Left ventricle myocardium superior (tissue), 1 donor: ENCODE measurements at regions not wholly inside any gene's neighbourhood (a gene's known extent, or its start where the extent isn't known, plus 50 kb on each side); places are given as distances from the start of the nearest gene placed in this dataset.
"Not testable (repeated sequence)": the region's sequence is repeated elsewhere in the genome, so short reads cannot be mapped to it uniquely, and the experiment has no call there.

ENCODE experiments used
- ATAC-seq: fragments of 200-7000 bp; cut with Tn5 transposase; one replicate; pipeline ENCODE4 v1.9.1; 2020; ENCODE audit warnings: mild to moderate bottlenecking, moderate library complexity
- DNase-seq: peaks from one replicate; pipeline ENCODE4 v3.0.0-alpha.2; 2020
- intact Hi-C: fragments of 100-400 bp; cut with micrococcal nuclease; formaldehyde crosslinking; loops from one replicate; pipeline ENCODE4 v1.11.0; 2022
- donor health status: DM: no; HTN: yes; CAD: no; lungs with severe emphysema.

DNA sequence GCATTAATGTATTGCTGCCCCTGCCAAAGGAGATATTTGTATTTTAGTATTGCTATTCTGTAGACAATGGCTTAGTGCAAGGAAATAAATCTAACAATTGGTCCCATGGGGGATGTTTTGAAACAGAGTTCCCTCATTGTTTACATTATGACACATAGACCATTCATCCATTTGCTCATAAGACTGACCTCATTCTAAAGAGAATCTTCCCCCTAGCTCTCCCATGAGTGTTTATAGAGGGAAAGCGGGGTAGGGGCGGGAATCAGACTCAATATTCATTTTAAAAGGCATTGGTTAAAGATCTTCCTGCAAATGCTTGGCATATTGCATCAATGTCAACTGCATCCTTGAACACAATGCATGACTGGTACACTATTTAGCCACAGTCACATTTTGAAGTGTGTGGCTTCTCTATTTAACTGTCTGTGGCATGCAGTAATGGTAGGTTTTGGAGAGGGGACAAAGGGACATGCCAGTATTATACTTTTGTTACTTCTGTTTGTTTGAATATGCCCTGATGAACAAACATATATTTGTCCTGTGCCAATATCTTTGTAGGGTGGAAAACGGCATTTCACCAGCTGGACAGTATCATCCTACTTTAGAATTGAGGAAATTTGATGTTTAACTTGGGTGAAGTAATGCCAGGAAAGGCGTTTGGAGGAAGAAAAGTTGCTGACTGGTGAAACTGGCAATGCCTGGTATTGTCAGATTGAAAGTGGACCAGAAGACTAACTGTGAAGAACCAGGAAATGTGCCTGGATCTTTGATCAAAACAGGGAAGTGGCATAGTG is 84.1 kb upstream of the MEGF10 start:
- intact Hi-C loops, result no loop called here
- DNase-seq (no peak), ATAC-seq (no peak)

GRCh38 chr5:127210042-127210441 is 80.6 kb upstream of the MEGF10 start:
- intact Hi-C loops, result no loop called here
- DNase-seq (no peak), ATAC-seq (no peak)

DNA sequence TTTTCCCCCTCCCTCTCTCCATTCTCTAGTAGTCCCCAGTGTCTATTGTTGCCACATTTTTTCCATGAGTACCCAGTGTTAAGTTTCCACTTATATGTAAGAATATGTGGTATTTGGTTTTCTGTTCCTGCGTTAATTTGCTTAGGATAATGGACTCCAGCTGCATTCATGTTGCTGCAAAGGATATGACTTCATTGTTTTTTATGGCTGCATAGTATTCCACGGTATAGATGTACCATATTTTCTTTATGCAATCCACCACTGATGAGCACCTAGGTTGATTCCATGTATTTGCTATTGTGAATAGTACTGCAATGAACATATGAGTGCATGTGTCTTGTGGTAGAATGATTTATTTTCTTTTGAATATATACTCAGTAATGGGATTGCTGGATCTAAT is 77.4 kb upstream of the MEGF10 start:
- intact Hi-C loops, result no loop called here
- no peak for ATAC-seq
- no peak for DNase-seq

DNA sequence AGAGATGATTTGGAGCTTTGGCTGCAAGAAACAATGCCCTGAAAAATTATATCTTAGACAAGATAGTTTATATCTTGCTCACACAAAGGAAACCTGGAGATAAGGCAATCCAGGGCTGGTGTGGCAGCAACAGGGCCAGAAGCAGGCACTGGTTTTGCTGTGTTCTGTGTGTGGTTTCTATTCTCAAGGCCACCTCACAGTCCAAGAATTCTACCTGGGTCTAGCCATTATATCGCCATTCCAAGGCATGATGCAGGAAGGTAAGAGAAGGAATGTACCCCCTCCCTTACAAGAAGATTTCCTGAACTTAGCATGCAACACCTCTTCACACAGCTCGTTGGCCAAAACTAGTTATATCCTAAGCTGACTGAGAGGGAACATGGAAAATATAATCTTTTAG is 74.5 kb upstream of the MEGF10 start:
- intact Hi-C loops, result loop anchor here (5.0 kb wide), 1 partner anchor 69 kb away; no protein-coding TSS in a partner anchor
- no peak for ATAC-seq
- DNase-seq, result no peak

DNA sequence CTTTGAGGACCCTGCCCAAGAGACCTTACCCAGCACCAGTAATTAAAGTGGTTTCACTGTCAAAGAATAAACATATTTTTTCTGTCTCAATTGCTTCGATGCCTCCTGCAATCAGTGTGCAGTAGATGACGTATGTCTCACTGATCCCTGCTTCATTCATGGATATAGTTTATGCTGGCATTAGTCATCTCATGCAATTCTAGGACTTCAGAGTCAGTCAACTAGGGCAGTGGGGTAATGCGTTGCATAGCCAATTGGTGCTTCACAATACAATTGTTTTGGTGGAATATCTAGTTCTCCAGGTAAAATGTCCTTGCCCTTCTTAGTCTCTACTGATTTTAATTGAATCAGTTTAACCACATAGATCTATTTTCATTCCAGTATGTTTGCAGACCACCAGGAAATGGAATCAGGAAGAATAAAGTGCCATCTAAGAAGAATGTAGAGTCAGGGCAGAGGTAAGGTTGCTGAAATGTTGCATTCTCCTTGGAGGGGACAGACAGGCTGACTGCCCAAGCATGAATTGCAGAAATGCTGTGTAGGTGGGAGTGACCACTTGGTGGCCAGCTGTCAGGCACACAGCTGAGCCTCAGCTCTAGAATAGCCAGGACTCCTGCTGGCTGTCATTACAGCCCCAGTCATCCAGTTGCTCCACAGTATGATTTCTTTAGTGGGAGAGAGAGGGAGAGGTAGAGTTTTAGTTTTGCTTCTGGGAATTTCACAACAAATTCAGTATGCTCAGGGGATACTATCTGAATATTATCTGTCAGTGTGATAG is 73.5 kb upstream of the MEGF10 start:
- ATAC-seq (no peak), DNase-seq (no peak)
- intact Hi-C loops, result loop anchor here (5.0 kb wide), 1 partner anchor 70 kb away; no protein-coding TSS in a partner anchor

DNA sequence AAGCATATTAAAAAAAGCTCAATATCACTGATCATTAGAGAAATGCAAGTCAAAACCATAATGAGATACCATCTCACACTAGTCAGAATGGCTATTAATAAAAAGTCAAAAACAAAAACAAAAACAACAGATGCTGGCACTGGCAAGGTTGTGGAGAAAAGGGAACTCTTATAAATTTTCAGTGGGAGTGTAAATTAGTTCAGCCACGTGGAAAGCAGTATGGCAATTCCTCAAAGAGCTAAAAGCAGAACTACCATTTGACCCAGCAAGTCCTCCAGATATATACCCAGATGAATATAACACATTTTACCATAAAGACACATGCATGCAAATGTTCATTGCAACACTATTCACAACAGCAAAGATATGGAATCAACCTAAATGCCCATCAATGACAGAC is 68.7 kb upstream of the MEGF10 start:
- intact Hi-C loops, ATAC-seq: not testable (repeated sequence)

DNA sequence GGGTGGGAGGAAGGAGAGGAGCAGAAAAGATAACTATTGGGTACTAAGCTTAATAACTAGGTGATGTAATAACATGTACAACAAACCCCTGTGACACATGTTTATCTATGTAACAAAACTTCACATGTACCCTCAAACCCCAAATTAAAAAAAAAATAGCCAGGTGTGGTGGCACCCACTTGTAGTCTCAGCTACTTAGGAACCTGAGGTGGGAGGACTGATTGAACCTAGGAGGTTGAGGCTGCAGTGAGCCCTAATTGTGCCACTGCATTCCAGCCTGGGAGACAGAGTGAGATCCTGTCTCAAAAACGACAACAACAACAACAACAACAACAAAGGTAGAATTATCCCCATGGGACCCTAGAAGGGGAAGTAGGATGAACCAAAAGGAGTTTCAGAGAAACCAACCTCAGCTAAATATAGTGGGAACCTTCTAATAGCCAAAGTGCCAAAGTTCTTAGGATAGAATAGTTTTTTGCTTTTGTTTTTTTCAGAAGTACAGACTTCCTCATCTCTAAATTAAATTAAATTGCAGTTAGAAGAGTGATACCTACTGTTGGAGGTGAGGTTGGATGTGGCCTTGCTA is 67.9 kb upstream of the MEGF10 start:
- DNase-seq, ATAC-seq, intact Hi-C loops: not testable (repeated sequence)

More for the DNA sequence above, 68.7 kb upstream of the MEGF10 start:
- DNase-seq, result not testable (repeated sequence)

DNA sequence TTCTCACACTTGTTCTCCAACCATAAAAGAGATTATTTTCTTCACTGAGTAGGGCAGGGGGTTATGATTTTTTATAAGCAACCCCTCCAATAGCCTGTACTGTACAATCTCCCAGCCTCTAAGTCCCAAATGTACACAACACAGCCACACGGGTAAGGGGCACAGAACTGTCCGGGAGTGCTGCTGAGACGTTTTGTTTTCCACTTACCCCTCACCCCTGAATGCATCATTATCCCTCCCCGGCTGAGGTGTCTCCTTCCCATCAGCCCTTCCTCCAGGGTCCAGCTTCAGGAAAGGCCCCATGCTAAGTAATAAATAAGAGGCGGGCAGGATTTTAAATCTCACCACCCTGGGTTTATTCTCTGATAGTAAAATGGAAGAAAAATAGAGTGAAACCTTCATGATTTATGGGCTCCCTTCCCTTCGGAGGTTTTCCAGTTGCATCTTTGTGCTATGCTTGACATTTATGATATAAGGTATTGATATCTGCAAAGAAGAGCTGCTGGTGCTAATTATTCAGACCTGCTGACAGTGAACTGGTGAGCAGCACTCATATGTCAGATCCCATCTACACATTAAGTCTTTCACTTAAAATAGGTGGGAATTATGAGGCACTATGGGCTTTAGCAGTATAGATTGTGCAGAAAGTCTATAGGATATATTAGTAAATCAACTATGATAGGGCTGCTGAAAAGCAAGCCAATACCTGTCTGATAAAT is 67.2 kb upstream of the MEGF10 start:
- DNase-seq, result no peak
- intact Hi-C loops, result no loop called here
- ATAC-seq, result no peak

DNA sequence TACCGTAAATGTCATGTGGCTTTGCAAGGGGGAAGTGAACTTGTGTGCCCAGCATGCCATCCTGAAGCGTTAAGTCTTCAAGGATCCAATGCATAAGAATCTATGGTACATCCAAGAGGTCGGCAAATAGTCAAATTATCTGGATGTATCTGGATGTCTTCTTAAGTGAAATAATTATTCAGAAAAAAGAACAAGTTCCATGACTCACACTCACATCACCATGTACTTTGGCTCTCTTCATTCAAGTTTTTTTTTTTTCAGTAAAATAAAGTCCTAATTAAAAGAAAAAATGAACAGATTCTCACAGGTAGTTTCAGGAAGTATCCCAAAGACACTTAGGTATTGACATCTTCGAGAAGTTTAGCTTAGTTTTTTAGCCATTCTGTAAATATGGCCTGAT is 62.7 kb upstream of the MEGF10 start:
- DNase-seq (no peak), ATAC-seq (no peak)
- intact Hi-C loops, result no loop called here

- DNase-seq (no peak), ATAC-seq (no peak)
- intact Hi-C loops, result no loop called here
Measured at GRCh38 chr5:127228540-127229184, 61.9 kb upstream of the MEGF10 start.

DNA sequence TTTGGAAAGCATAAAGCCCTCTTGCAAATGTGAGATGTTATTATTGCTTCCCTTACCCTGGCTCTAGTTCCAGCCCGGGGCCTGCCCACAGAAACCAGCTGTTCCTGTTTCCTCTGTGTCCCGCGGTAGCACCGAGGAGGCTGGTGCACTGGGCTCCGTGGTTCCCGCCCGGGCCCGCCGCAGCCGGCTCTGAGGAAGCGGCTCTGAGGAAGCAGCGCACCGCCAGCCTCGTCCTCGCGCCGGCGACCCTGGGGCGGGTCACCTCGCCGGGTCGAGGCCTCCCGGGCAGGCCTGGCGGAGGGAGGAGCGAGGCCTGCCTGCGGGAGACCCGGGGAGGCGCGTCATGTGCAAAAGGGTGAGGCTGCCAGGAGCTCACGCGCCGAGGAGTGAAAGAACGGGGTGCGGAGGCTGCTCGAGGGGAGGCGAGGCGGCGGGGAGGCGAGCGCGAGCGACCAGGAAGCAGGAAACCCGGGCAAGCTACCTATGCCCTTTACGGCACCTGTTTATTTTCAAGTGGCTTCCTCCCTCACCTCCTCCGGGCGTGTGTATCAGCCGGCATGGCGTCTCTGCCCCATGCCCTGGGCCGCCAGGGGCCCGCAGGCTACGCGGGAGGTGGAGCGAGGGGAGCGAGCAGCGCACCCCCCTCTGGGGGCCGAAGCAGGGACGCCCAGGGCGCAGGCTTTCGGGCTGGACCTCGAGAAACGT is 61.3 kb upstream of the MEGF10 start:
- intact Hi-C loops, result no loop called here
- ATAC-seq (peak; percentile 93), DNase-seq (peak; percentile 76)

GRCh38 chr5:127231118-127231517 is 59.5 kb upstream of the MEGF10 start:
- ATAC-seq, result no peak
- intact Hi-C loops, result no loop called here
- DNase-seq, result no peak

DNA sequence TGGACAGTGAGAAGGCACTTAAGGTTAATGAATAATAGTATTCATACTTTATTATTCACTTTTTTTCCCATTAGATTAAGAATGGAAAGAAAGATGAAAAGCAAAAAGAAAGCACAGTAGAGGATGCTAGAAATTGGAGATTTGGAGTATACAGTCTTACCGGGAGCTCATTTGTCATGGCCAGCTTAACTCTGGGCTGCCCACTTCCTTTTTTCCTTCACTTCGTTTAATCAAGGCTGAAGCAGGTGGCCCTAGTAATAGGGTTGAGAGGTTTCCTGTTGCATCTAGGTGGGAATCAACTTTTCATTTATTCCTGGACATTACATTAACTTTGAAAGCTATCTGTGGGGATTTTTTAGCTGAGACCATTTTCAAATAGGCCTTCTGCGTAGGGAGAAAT is 57.0 kb upstream of the MEGF10 start:
- intact Hi-C loops, result no loop called here
- DNase-seq (no peak), ATAC-seq (no peak)

DNA sequence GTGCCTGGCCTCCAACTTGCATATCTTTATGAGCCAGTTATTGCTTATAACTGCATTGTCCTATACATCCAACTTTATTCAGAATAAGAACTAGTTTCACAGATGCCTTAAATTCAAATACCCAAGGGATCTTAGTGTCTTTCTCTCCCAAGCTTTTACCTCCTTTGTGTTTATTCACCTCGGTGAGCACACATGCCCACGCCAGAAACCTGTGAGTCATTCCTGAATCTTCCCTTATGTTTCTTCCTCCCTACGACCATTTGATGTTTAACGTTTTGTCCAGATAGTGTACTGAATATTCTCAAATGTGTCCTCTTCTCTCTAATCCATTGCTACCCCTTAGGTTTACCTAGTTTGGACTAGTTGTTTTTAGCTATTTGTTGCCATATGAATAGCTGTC is 55.5 kb upstream of the MEGF10 start:
- ATAC-seq (no peak), DNase-seq (no peak)
- intact Hi-C loops, result no loop called here

DNA sequence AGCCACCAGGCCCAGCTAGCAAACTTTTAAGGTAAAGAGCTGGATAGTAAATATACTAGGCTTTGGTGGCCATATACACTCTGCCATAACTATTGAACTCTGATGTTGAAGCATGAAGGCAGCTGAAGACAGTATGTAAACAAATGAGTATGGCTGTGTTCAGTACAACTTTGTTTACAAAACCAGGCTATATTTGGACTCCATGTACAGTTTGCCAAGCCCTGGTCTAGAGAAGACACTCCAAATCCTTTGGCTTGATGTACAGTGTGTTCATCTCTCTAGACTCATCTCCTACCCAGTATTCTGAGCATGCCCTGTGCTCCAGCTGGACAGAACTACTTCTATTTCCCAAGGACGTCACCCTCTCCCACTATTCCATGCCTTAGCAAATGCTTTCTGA is 54.3 kb upstream of the MEGF10 start:
- intact Hi-C loops, result no loop called here
- ATAC-seq, result no peak

More for the DNA sequence above, 54.3 kb upstream of the MEGF10 start:
- no peak for DNase-seq
